A549 (cell line): ENCODE measurements at regions not wholly inside any gene's neighbourhood (a gene's known extent, or its start where the extent isn't known, plus 50 kb on each side); places are given as distances from the start of the nearest gene placed in this dataset.
A peak's percentile ranks its signal among the peaks of the same experiment; 100 is the strongest.

Source experiments
- ATAC-seq, 2 experiments: fragments of 200-7000 bp in 1 of 2; fragments of >200 bp in 1 of 2; cut with Nextera tagmentation in 1 of 2; cut with Tn5 transposase in 1 of 2; 3 replicates each; pipeline versions ENCODE4 v1.8.0 to v1.9.1; 2018 to 2020; ENCODE audit warnings: mild to moderate bottlenecking in 1 of 2, moderate library complexity in 1 of 2
- CTCF ChIA-PET: fragments of 300-600 bp; sonication (Branson Sonifier 250); formaldehyde crosslinking; extraction: SDS; loops from one replicate; lab custom pipeline; 2021; ENCODE audit warnings: antibody characterized with exemption, inconsistent platforms; lab: Yijun Ruan, JAX
- POLR2A ChIA-PET: fragments of 350-600 bp; formaldehyde crosslinking; extraction: SDS; loops from one replicate; lab custom pipeline; 2021; ENCODE audit warnings: antibody characterized with exemption, inconsistent platforms; lab: Yijun Ruan, JAX
- DNase-seq, 2 experiments: peaks; one replicate each; pipeline versions ENCODE4 v3.0.0 to v3.0.0-alpha.2; 2011 to 2016; ENCODE audit warnings: low read depth in 1 of 2, low spot score in 1 of 2
- FAIRE-seq: peaks from 2 replicates; lab custom pipeline; 2011; peaks lifted over from hg19 to GRCh38; lab: Jason Lieb, UNC
- H3K27ac ChIP-seq, 2 experiments: fragments of >200 bp; sonication (Bioruptor Twin); formaldehyde crosslinking; 3 replicates each; pipeline ENCODE4 v1.5.1; 2016 to 2017
- H3K4me1 ChIP-seq: fragments of >200 bp; sonication (Bioruptor Twin); formaldehyde crosslinking; 3 replicates; pipeline ENCODE4 v1.6.1; 2016
- H3K4me2 ChIP-seq: fragments of >200 bp; sonication (Bioruptor Twin); formaldehyde crosslinking; 3 replicates; pipeline ENCODE4 v1.6.1; 2016
- H3K4me3 ChIP-seq: fragments of >200 bp; sonication (Bioruptor Twin); formaldehyde crosslinking; 3 replicates; pipeline ENCODE4 v1.5.1; 2016
- H3K9me3 ChIP-seq: fragments of >200 bp; sonication (Bioruptor Twin); formaldehyde crosslinking; 3 replicates; pipeline ENCODE4 v1.6.1; 2016
- CEBPB ChIP-seq, 2 experiments: fragments of >200 bp in 1 of 2; sonication (Bioruptor Twin) in 1 of 2; formaldehyde crosslinking in 1 of 2; IDR thresholded peaks; 2 replicates each; pipeline ENCODE4 v1.6.1; 2012 to 2016
- CHD4 ChIP-seq: fragments of 200-600 bp; sonication (generic); IDR thresholded peaks from 2 replicates; pipeline ENCODE4 v1.6.1; 2016; ENCODE audit warnings: antibody characterized with exemption, mild to moderate bottlenecking, borderline replicate concordance
- FOSL2 ChIP-seq, 2 experiments: fragments of 450-650 bp in 1 of 2; fragments of >200 bp in 1 of 2; sonication (Bioruptor Twin) in 1 of 2; formaldehyde crosslinking; IDR thresholded peaks; 2 replicates each; pipeline versions ENCODE4 v1.5.0 to v1.6.1; 2016 to 2020; ENCODE audit warnings: mild to moderate bottlenecking in 1 of 2, moderate library complexity in 1 of 2
- HOXA7 ChIP-seq: fragments of 250-450 bp; sonication (Bioruptor Pico); IDR thresholded peaks from 2 replicates; pipeline ENCODE4 v1.5.0; 2020; ENCODE audit warnings: mild to moderate bottlenecking, moderate library complexity
- JUNB ChIP-seq: fragments of >200 bp; sonication (Bioruptor Twin); formaldehyde crosslinking; IDR thresholded peaks from 2 replicates; pipeline ENCODE4 v1.6.1; 2016
- MYC ChIP-seq: IDR thresholded peaks from 2 replicates; pipeline ENCODE4 v1.6.1; 2012; ENCODE audit warnings: mild to moderate bottlenecking, inconsistent platforms, low read length, improper control_type of control experiment, borderline replicate concordance
- POLR2A ChIP-seq: IDR thresholded peaks from 2 replicates; pipeline ENCODE4 v1.6.1; 2012; ENCODE audit warnings: mild to moderate bottlenecking, low read length
- POLR2AphosphoS2 ChIP-seq: conservative IDR thresholded peaks from 2 replicates; pipeline ENCODE4 v1.6.1; 2012; ENCODE audit warnings: low read length, improper control_type of control experiment, inconsistent platforms
- RAD21 ChIP-seq, 2 experiments: fragments of >200 bp in 1 of 2; sonication (Bioruptor Twin) in 1 of 2; formaldehyde crosslinking in 1 of 2; IDR thresholded peaks in 1 of 2; conservative IDR thresholded peaks in 1 of 2; 2 replicates in 1 of 2; 3 replicates in 1 of 2; pipeline ENCODE4 v1.6.1; 2012 to 2018; ENCODE audit warnings: inconsistent platforms in 1 of 2
- RARB ChIP-seq: fragments of 250-450 bp; sonication (Bioruptor Pico); IDR thresholded peaks from 2 replicates; pipeline ENCODE4 v1.8.0; 2021; ENCODE audit warnings: mild to moderate bottlenecking, moderate library complexity
- RFX5 ChIP-seq: fragments of 450-650 bp; IDR thresholded peaks from 2 replicates; pipeline ENCODE4 v1.7.1; 2014; ENCODE audit warnings: antibody characterized with exemption, mild to moderate bottlenecking, moderate library complexity
- SREBF2 ChIP-seq: fragments of 450-650 bp; IDR thresholded peaks from 2 replicates; pipeline ENCODE4 v1.6.1; 2014; ENCODE audit warnings: mild to moderate bottlenecking, moderate library complexity
- TFCP2L1 ChIP-seq: fragments of 250-450 bp; sonication (Bioruptor Pico); IDR thresholded peaks from 2 replicates; pipeline ENCODE4 v1.5.0; 2021; ENCODE audit warnings: mild to moderate bottlenecking
- ZC3H11A ChIP-seq: fragments of 450-650 bp; IDR thresholded peaks from 2 replicates; pipeline ENCODE4 v1.6.1; 2014; ENCODE audit warnings: antibody characterized with exemption, mild to moderate bottlenecking
- ZSCAN20 ChIP-seq: fragments of 250-450 bp; sonication (Bioruptor Pico); IDR thresholded peaks from 2 replicates; pipeline ENCODE4 v1.8.0; 2022; ENCODE audit warnings: mild to moderate bottlenecking, moderate library complexity
- WGBS: methylation state at CpG from one replicate; pipeline ENCODE4 v1.1.6; 2017; ENCODE audit errors: missing lambda C conversion rate; 5-methylcytosine and 5-hydroxymethylcytosine counted together
- TF ChIP-seq, protein P1 (sequence below): fragments of 200-600 bp; sonication (generic); IDR thresholded peaks from 2 replicates; pipeline ENCODE4 v1.6.1; 2016; ENCODE audit warnings: antibody characterized with exemption, mild to moderate bottlenecking, moderate library complexity
- TF ChIP-seq, protein P2 (sequence below): fragments of 250-450 bp; sonication (Bioruptor Pico); IDR thresholded peaks from 2 replicates; pipeline ENCODE4 v1.5.0; 2021; ENCODE audit warnings: mild to moderate bottlenecking, moderate library complexity, borderline replicate concordance
- TF ChIP-seq, protein P3 (sequence below): fragments of >200 bp; sonication (Bioruptor Twin); formaldehyde crosslinking; IDR thresholded peaks from 2 replicates; pipeline ENCODE4 v1.6.1; 2016
- TF ChIP-seq, protein P4 (sequence below): fragments of 450-650 bp; IDR thresholded peaks from 2 replicates; pipeline ENCODE4 v1.6.1; 2014; ENCODE audit warnings: antibody characterized with exemption
- TF ChIP-seq, protein P5 (sequence below): IDR thresholded peaks from 2 replicates; pipeline ENCODE4 v1.6.1; 2012

DNA sequence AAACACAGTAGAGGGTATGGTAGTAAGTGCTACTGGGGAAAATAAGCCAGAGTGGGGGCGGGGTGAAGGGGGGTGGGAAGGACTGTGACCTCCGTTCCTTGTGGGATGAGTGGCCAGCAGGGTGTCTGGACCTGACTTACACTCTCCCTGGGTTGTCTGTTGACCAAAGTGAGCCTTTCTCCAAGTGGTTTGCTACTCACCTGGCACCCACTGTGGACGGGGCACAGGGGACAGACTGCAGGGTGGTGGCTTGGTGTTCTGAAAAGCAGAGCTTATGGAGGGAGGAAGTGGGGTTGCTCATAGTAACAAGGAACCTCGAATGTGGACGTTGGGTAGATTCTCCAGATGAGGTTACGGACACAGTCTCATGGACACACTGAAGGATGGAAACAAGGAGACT, 94.4 kb upstream of the VRK1 start:
- ATAC-seq (no peak), DNase-seq (no peak), FAIRE-seq (no peak)
- Histone ChIP-seq H3K4me2 (no peak overlapping the region), H3K9me3 (no peaks in the 10 kb centered on the region), H3K4me3 (no peak overlapping the region), H3K4me1 (no peaks in the 10 kb centered on the region), H3K27ac (no peak overlapping the region)
- CTCF ChIA-PET, result no interaction called here
- POLR2A ChIA-PET, result no interaction called here
- TF ChIP-seq SREBF2, result no peak
- TF ChIP-seq RFX5, result no peak
- no peak for TF ChIP-seq ZSCAN20 (CRISPR knock-in tag)
- TF ChIP-seq POLR2AphosphoS2, result no peak
- no peak for TF ChIP-seq CEBPB (IDR thresholded peaks at IDR 0.05)
- 44% methylated on average over 5 of the region's 6 CpGs for WGBS

DNA sequence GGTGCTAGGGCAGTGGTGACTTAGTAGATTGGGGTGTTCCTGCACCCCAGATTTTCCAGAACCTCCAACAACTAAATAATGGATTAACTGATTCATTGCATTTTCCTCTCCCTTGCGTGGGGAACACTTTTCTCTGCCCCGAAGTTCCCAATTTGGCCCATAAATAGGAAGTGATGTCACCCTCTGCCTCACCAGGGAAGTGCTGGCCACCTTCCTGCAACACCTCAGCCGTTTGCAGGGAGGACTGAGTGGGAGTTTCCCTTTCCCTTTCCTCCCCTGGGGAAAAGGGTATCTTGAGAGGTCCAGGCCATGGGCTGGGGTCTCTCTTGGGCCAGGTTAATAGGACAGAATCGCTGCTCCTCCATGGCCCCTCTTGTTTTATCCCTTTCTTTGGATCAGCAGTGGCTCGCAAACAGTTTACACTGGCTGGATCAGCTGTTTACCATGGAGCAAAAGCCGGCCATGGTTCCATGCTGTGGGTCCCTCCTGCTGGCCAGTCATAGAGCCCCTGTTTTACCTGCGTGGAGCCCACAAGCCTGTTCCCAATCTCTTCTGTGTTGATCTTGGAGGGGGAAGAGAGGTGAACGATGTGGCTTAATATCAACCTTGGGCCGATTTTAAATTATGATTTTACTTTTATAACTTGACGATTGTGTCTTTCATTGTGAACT, 91.6 kb upstream of the VRK1 start:
- Histone ChIP-seq H3K27ac (no peak overlapping the region), H3K4me3 (no peak overlapping the region), H3K4me1 (no peaks in the 10 kb centered on the region), H3K4me2 (no peak overlapping the region), H3K9me3 (no peaks in the 10 kb centered on the region)
- DNase-seq, result no peak
- CTCF ChIA-PET, result interaction anchor here (1.2 kb wide), 1 partner anchor 36 kb away, joined by 3 read pairs; no protein-coding TSS in a partner anchor
- TF ChIP-seq FOSL2 (IDR thresholded peaks at IDR 0.05) (no peak), FOSL2 (CRISPR knock-in tag; IDR thresholded peaks at IDR 0.05) (no peak), RAD21 (conservative IDR thresholded peaks at IDR 0.05 in 1 of 2, IDR thresholded peaks at IDR 0.05 in 1 of 2) (no peak), JUNB (no peak), ZSCAN20 (CRISPR knock-in tag) (no peak), MYC (no peak), CHD4 (no peak), HOXA7 (CRISPR knock-in tag) (no peak), ZC3H11A (no peak), CEBPB (IDR thresholded peaks at IDR 0.05) (no peak), TFCP2L1 (CRISPR knock-in tag) (no peak), RFX5 (no peak), SREBF2 (no peak), RARB (CRISPR knock-in tag) (no peak), POLR2A (no peak)
- TF ChIP-seq, protein P1, sequence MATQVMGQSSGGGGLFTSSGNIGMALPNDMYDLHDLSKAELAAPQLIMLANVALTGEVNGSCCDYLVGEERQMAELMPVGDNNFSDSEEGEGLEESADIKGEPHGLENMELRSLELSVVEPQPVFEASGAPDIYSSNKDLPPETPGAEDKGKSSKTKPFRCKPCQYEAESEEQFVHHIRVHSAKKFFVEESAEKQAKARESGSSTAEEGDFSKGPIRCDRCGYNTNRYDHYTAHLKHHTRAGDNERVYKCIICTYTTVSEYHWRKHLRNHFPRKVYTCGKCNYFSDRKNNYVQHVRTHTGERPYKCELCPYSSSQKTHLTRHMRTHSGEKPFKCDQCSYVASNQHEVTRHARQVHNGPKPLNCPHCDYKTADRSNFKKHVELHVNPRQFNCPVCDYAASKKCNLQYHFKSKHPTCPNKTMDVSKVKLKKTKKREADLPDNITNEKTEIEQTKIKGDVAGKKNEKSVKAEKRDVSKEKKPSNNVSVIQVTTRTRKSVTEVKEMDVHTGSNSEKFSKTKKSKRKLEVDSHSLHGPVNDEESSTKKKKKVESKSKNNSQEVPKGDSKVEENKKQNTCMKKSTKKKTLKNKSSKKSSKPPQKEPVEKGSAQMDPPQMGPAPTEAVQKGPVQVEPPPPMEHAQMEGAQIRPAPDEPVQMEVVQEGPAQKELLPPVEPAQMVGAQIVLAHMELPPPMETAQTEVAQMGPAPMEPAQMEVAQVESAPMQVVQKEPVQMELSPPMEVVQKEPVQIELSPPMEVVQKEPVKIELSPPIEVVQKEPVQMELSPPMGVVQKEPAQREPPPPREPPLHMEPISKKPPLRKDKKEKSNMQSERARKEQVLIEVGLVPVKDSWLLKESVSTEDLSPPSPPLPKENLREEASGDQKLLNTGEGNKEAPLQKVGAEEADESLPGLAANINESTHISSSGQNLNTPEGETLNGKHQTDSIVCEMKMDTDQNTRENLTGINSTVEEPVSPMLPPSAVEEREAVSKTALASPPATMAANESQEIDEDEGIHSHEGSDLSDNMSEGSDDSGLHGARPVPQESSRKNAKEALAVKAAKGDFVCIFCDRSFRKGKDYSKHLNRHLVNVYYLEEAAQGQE, result no peak
- TF ChIP-seq, protein P2, sequence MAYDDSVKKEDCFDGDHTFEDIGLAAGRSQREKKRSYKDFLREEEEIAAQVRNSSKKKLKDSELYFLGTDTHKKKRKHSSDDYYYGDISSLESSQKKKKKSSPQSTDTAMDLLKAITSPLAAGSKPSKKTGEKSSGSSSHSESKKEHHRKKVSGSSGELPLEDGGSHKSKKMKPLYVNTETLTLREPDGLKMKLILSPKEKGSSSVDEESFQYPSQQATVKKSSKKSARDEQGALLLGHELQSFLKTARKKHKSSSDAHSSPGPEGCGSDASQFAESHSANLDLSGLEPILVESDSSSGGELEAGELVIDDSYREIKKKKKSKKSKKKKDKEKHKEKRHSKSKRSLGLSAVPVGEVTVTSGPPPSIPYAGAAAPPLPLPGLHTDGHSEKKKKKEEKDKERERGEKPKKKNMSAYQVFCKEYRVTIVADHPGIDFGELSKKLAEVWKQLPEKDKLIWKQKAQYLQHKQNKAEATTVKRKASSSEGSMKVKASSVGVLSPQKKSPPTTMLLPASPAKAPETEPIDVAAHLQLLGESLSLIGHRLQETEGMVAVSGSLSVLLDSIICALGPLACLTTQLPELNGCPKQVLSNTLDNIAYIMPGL (CRISPR knock-in tag), result no peak
- TF ChIP-seq, protein P3, sequence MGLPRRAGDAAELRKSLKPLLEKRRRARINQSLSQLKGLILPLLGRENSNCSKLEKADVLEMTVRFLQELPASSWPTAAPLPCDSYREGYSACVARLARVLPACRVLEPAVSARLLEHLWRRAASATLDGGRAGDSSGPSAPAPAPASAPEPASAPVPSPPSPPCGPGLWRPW, result no peak
- TF ChIP-seq, protein P4, sequence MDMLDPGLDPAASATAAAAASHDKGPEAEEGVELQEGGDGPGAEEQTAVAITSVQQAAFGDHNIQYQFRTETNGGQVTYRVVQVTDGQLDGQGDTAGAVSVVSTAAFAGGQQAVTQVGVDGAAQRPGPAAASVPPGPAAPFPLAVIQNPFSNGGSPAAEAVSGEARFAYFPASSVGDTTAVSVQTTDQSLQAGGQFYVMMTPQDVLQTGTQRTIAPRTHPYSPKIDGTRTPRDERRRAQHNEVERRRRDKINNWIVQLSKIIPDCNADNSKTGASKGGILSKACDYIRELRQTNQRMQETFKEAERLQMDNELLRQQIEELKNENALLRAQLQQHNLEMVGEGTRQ, result no peak
- TF ChIP-seq, protein P5, sequence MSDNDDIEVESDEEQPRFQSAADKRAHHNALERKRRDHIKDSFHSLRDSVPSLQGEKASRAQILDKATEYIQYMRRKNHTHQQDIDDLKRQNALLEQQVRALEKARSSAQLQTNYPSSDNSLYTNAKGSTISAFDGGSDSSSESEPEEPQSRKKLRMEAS, result no peak
- peak; percentile 26 to 33; a peak in 2 of 6 replicates for ATAC-seq
- WGBS, result 32% methylated on average over 10 of the region's 10 CpGs
- FAIRE-seq, result no peak
- POLR2A ChIA-PET, result interaction anchor here (0.7 kb wide), 1 partner anchor 27 kb away, joined by 3 read pairs; no protein-coding TSS in a partner anchor
